Activated CD4-positive, alpha-beta T cell treated with anti-CD3 and anti-CD28 coated beads, Interleukin-2, amount 10 ng/mL, durations not matched to agents 24 days and 14 days (primary cell): ENCODE measurements at regions not wholly inside any gene's neighbourhood (a gene's known extent, or its start where the extent isn't known, plus 50 kb on each side); places are given as distances from the start of the nearest gene placed in this dataset.

Source experiments
- DNase-seq: peaks from one replicate; pipeline ENCODE4 v3.0.0; 2022
- H3K27ac Mint-ChIP-seq: one replicate; pipeline ENCODE4 v1.8.0; 2022; ENCODE audit warnings: mild to moderate bottlenecking, mixed read lengths
- H3K27me3 Mint-ChIP-seq: one replicate; pipeline ENCODE4 v1.8.0; 2022; ENCODE audit warnings: mixed read lengths
- H3K36me3 Mint-ChIP-seq: one replicate; pipeline ENCODE4 v1.8.0; 2022; ENCODE audit warnings: low read depth, mild to moderate bottlenecking, mixed read lengths
- H3K4me1 Mint-ChIP-seq: one replicate; pipeline ENCODE4 v1.8.0; 2021; ENCODE audit warnings: mixed read lengths
- H3K4me3 Mint-ChIP-seq: one replicate; pipeline ENCODE4 v1.8.0; 2022; ENCODE audit warnings: mild to moderate bottlenecking, moderate library complexity, mixed read lengths
- H3K9me3 Mint-ChIP-seq: one replicate; pipeline ENCODE4 v1.8.0; 2021; ENCODE audit warnings: mixed read lengths
- intact Hi-C: fragments of 100-400 bp; cut with micrococcal nuclease; formaldehyde crosslinking; loops from one replicate; pipeline ENCODE4 v1.15.1; 2023

DNA sequence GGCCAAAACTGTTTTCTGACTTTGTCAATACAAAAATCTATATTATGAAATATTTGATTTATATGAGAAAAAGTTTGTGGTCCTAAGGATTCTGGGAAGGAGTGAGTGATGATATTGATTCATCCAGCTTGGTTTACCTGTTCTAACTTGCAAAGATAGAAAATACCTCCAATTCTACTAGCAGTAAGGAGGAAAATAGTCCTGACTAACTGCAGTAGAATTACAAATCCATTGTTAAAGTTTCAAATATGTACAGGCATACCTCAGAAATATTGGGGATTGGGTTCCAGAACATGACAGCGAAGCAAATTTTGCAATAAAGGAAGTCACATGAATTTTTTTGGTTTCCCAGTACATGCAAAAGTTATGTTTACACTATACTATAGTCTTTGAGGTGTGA, 158.8 kb upstream of the CYRIA start:
- intact Hi-C loops: no loop called here
- Mint-ChIP-seq H3K27ac (no peak overlapping the region), H3K4me1 (no peaks in the 10 kb centered on the region), H3K36me3 (no peaks in the 10 kb centered on the region), H3K27me3 (peaks cover 3% of the 10 kb centered on the region), H3K4me3 (no peak overlapping the region), H3K9me3 (no peaks in the 10 kb centered on the region)
- DNase-seq: no peak

DNA sequence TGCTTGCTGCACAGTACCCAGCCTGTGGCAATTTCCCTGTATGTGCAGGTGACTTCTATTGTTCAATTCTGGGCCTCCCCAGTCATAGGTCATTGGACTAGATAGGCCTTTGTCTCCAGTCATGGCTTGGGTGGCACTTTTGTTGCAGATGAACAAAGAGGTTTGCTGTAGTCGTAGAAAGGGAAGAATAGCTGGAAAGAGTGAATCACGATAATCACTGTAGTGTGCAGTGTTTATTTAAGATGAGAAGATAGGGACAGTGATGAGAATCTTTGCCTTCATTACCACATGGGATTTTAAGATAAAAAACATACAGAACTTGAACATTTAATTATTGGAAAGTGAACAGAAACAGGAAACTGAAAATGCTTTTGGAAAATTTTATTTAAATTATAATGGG, 156.1 kb upstream of the CYRIA start:
- no peak for DNase-seq
- H3K4me3 Mint-ChIP-seq: no peak overlapping the region
- intact Hi-C loops: no loop called here
- no peaks in the 10 kb centered on the region for H3K9me3 Mint-ChIP-seq
- H3K36me3 Mint-ChIP-seq: no peaks in the 10 kb centered on the region
- no peaks in the 10 kb centered on the region for H3K4me1 Mint-ChIP-seq
- H3K27ac Mint-ChIP-seq: no peak overlapping the region
- no peaks in the 10 kb centered on the region for H3K27me3 Mint-ChIP-seq

DNA sequence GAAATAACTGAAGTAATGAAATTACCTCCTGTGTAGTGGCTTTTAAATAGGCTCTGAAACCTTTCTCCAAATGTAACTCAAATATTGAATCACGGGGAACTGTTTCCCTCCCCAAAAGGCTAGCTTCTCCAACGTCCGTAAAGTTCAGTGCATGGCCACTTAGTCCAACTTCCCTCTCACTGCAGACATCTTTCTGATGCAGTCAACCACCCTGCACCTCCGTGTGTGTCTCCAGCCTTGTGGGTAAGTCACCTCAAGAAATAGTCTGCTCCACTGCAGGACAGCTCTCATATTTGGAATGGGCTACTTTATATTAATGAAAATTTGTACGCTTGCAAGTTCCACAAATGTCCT, 152.5 kb upstream of the CYRIA start:
- Mint-ChIP-seq H3K9me3 (no peaks in the 10 kb centered on the region), H3K4me1 (no peaks in the 10 kb centered on the region), H3K36me3 (no peaks in the 10 kb centered on the region), H3K4me3 (no peak overlapping the region), H3K27me3 (no peaks in the 10 kb centered on the region), H3K27ac (no peak overlapping the region)
- intact Hi-C loops: no loop called here
- no peak for DNase-seq

DNA sequence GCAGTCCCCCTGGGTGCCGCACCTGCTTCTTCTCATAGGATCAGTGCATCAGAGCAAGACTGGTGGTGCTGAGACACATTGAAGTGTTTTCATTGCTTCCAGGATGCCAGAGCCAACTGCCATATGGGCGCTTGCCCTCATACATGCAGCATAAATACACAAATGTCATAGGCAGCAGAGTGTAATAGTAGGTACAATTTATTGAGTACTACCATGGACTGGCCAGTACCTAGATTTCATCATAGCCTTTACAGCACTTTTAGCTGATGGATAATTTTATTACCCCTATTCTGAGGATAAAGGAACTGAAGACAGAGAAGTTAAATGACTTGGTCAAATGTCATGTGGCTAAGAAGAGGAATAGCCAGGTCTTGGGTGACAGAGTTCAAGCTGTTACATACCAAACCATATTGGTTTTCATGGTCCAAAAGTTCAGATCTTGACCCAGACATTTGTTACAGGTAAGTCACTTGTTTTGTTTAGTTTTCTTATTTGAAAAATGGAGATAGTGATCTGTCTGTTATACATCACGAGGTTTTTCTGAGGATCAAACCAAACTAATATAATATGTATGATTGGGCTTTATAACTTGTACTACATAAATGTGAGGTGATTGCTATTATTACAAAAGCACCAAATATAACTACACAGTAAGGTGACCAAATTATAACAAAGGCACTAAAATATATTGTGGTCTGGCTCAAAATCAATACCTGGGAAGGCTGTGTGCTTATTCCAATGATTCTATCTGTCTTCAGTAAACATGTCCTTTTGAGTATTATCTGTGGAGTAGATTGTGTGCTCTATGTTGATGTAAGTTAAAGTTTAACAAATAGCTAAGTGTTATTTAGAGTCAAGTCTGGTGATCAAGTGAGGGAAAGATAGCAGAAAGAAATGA, 151.9 kb upstream of the CYRIA start:
- Mint-ChIP-seq H3K4me1 (no peaks in the 10 kb centered on the region), H3K36me3 (no peaks in the 10 kb centered on the region), H3K27me3 (no peaks in the 10 kb centered on the region), H3K4me3 (no peak overlapping the region), H3K27ac (no peak overlapping the region), H3K9me3 (no peaks in the 10 kb centered on the region)
- intact Hi-C loops: no loop called here
- no peak for DNase-seq

DNA sequence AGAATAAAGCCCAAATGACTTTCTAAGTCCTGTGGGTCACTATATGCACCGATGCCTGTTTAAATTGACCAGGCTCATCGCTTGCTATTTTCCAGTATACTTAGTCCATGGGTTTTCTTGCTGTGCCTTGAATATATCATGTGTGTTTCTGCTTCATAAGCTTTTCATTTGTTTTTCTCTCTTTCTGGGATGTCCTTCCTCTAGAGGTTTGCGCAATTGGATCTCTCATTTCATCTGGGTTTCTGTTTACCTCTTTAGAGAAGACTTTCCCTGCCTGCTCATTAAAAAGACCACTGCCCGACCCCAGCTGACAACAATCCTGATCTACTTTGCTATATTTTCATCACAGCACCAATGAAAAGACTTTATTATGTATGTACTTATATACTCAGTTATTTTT, 150.9 kb upstream of the CYRIA start:
- intact Hi-C loops: no loop called here
- Mint-ChIP-seq H3K4me3 (no peak overlapping the region), H3K27me3 (no peaks in the 10 kb centered on the region), H3K27ac (no peak overlapping the region), H3K4me1 (no peaks in the 10 kb centered on the region), H3K9me3 (no peaks in the 10 kb centered on the region), H3K36me3 (no peaks in the 10 kb centered on the region)
- no peak for DNase-seq

DNA sequence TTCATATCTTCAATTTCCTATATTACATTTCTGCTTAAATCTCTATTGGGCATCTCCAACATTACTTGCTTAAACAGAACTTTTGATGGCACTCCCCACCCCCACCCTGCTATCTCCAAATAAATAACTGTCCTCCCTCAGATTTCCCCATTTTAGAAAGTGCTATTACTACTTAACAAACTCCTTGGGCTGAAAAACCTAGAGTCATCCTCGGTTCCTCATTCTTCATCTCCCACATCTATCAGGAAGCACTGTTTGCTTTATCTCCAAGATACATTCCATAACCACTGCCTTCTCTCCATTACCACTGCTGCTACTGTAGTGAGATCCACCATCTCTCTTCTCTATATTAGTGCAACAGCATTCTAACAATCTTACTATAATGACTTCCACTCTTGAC, 150.4 kb upstream of the CYRIA start:
- no peaks in the 10 kb centered on the region for H3K27me3 Mint-ChIP-seq
- no peak overlapping the region for H3K27ac Mint-ChIP-seq
- no peak for DNase-seq
- H3K36me3 Mint-ChIP-seq: no peaks in the 10 kb centered on the region
- no peak overlapping the region for H3K4me3 Mint-ChIP-seq
- H3K4me1 Mint-ChIP-seq: no peaks in the 10 kb centered on the region
- intact Hi-C loops: no loop called here
- no peaks in the 10 kb centered on the region for H3K9me3 Mint-ChIP-seq

DNA sequence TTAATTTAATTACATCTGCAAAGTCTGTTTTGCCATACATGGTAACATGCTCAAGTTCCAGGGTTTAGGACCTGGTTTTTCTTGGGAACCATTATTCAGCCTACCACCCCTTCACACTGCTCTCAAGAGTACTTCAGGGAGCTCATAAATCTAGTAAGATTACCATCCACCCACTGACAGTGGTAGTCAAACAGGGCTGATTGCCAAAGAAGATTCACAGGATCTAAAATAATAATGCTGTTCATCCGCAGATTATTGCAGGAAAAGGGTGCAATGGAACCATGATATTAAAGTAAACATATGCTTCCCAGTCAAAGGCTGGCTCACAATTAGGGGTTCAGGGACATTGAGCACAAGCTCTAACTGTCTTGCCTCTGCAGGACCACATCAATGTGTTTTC, 148.0 kb upstream of the CYRIA start:
- Mint-ChIP-seq H3K27ac (no peak overlapping the region), H3K4me3 (no peak overlapping the region), H3K9me3 (no peaks in the 10 kb centered on the region), H3K27me3 (no peaks in the 10 kb centered on the region), H3K4me1 (no peaks in the 10 kb centered on the region), H3K36me3 (no peaks in the 10 kb centered on the region)
- DNase-seq: no peak
- intact Hi-C loops: no loop called here

DNA sequence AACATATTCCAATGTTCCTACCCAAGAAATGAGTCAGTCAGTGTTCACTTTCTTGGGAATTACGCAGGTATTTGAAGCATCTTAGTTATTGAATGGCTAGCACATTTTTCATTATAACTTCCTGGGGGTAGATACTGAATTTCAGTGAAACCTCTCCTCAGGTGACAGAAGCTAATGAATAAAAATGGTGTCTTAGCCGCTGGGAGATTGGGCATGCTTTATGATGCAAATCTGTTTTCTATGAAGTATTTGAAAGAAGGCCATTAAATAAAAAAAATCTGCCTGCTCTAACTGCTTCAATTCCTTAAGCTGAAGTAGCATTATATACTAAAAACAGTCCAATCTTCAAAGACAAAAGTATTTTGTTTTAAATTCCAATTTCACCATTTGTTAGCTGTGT, 132.8 kb upstream of the CYRIA start:
- Mint-ChIP-seq H3K27me3 (no peaks in the 10 kb centered on the region), H3K27ac (no peak overlapping the region), H3K9me3 (no peaks in the 10 kb centered on the region), H3K36me3 (no peaks in the 10 kb centered on the region), H3K4me3 (no peak overlapping the region), H3K4me1 (no peaks in the 10 kb centered on the region)
- no peak for DNase-seq
- intact Hi-C loops: no loop called here

DNA sequence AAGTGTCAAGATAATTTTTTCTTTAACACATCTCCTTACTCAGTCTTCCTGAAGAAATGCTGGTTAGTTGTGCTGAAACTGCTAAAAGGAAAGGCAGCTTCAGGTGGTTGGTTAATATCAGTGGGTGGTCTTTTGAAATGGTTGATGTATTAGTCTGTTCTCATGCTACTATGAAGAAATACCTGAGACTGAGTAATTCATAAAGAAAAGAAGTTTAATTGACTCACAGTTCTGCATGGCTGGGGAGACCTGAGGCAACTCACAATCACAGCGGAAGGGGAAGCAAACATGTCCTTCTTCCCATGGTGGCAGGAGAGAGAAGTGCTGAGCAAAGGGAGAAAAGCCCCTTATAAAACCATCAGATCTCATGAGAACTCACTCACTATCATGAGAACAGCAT, 125.9 kb upstream of the CYRIA start:
- Mint-ChIP-seq H3K36me3 (no peaks in the 10 kb centered on the region), H3K27me3 (no peaks in the 10 kb centered on the region), H3K9me3 (no peaks in the 10 kb centered on the region), H3K4me3 (no peak overlapping the region), H3K27ac (no peak overlapping the region), H3K4me1 (no peaks in the 10 kb centered on the region)
- intact Hi-C loops: no loop called here
- DNase-seq: no peak

DNA sequence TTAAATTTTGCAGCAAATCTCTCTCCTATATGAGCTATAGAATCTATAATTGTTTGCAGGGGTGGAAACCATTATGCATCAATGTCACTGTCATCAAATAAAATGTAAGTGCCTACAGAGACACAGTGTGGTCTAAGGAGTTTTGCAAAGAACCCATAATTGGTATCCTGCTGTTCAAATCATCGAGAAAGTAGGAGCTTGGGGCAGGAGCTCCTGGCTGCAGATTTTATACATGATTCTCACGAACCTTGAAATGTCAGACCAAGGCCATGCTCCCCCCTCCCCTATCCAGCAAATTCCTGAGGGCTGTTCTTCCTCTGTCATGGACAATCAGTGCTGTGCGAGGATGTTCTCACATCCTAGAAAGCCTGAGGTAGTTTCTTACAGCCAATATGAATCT, 119.5 kb upstream of the CYRIA start:
- Mint-ChIP-seq H3K4me1 (no peaks in the 10 kb centered on the region), H3K4me3 (no peak overlapping the region), H3K36me3 (no peaks in the 10 kb centered on the region), H3K9me3 (no peaks in the 10 kb centered on the region), H3K27me3 (no peaks in the 10 kb centered on the region), H3K27ac (no peak overlapping the region)
- intact Hi-C loops: no loop called here
- DNase-seq: no peak

DNA sequence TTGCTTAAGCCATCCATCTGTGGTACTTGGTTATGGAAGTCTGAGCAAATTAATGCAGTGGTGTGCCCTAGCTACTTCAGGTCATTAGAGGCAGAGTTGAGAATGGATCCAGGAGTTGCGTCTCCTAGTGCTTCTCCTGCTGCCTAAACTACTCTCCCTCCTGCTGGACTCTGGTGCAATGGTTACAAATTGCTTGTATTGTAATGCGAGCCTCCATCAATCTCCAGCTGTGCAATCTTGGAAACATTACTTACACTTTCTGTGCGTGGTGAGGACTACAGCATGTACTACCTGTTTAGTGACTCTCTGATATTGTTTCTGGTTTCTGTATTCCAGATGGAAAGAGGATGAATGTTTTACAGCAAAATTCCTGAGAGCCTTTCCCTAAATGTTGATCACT, 119.0 kb upstream of the CYRIA start:
- no peaks in the 10 kb centered on the region for H3K27me3 Mint-ChIP-seq
- no peak overlapping the region for H3K27ac Mint-ChIP-seq
- DNase-seq: no peak
- intact Hi-C loops: no loop called here
- no peaks in the 10 kb centered on the region for H3K4me1 Mint-ChIP-seq
- no peaks in the 10 kb centered on the region for H3K9me3 Mint-ChIP-seq
- H3K4me3 Mint-ChIP-seq: no peak overlapping the region
- H3K36me3 Mint-ChIP-seq: no peaks in the 10 kb centered on the region

DNA sequence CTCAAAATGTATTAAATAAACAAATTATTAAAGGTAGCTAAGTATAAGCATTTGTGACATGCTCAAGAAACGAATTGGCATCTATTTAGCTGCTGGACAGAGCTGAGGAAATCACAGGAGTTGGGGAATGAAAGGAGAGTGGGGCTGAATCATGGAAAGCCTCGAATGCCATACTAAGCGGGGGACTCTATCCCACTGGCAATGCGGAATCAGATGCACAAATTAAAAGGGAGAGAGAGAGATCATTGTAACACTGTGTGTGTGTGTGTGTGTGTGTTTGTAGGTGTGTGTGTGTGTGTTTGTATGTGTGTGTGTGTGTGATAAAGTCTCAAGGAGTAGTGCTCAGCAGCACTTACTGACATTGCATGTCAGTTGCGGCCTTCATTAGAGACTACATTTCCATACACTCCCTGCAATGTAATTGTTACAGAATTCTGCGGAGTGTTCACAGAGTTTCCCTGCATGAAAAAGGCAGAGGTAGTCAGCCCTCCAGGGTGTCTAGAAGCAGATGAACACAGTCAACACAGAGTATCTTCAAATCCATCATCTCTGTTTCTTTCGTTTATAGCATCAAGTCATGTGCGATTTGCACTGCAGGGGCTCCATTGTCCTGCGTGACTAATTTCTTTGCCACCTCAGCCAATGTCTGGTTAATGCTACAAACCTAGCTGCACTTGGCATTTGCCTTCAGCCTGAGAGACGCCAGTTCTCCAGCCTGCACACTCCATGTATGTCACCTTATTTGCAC, 111.7 kb upstream of the CYRIA start:
- H3K4me1 Mint-ChIP-seq: no peaks in the 10 kb centered on the region
- DNase-seq: no peak
- H3K27me3 Mint-ChIP-seq: no peaks in the 10 kb centered on the region
- no peaks in the 10 kb centered on the region for H3K9me3 Mint-ChIP-seq
- intact Hi-C loops: no loop called here
- H3K4me3 Mint-ChIP-seq: no peak overlapping the region
- no peak overlapping the region for H3K27ac Mint-ChIP-seq
- no peaks in the 10 kb centered on the region for H3K36me3 Mint-ChIP-seq

DNA sequence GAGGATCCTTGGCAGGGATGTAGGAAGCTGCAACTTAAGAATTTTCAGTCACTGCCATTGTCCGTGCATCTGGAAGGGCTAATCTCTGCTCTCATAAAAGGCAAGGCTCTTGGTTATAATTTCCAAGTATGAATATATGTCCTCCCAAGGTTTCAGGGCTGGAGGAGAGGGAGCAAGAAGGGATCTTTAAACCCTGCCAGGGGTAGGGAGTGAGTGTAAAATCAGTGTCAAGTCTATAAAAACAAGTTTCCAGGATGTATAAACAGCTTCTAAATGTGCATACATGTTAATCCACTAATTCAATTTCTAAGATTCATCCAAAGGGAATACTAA, 110.2 kb upstream of the CYRIA start:
- no peaks in the 10 kb centered on the region for H3K36me3 Mint-ChIP-seq
- H3K27ac Mint-ChIP-seq: no peak overlapping the region
- H3K9me3 Mint-ChIP-seq: no peaks in the 10 kb centered on the region
- H3K4me3 Mint-ChIP-seq: no peak overlapping the region
- H3K4me1 Mint-ChIP-seq: no peaks in the 10 kb centered on the region
- DNase-seq: no peak
- intact Hi-C loops: no loop called here
- no peaks in the 10 kb centered on the region for H3K27me3 Mint-ChIP-seq

DNA sequence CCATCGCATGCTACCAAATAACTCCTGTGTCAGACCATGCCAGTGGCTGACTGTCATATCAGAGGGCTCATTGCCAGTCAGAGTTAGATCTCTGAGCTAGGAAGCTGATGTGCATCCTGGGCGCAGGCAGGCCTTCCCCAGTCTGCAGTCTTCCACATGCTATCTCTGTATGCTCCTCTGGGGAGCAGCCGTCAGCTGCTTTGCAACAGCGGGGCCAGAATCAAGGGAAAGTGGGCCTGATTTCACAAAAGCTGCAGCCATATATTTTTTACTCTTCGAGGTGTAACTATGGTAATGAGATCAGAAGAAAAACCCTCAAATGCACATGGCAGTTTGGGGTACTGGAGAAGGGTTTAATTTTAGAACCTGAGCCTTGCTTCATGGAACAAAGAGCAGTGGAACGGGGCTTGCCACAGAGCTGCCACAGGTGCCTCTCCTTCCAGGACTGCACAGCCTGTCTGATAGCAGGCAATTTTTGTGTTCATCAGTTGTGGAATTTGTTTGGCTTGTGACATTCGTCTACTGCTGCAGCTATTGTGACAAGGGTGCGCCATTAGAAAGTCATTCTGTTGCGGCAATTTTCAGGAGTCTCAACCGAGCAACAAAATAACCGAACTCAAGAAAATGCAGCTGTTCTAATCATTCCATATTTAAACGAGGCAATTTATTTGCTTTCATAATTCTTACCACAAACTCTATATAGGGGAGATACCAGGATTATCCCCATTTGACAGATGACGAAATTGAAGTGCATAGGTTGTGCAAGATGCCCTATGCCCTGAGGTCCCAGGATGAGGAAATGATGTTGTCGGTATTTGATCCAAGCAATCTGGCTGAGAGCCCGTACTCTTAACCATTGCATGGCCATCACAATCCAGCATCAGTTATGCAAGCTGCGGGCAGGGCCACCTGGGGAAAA, 109.6 kb upstream of the CYRIA start:
- no peak overlapping the region for H3K4me3 Mint-ChIP-seq
- no peaks in the 10 kb centered on the region for H3K4me1 Mint-ChIP-seq
- DNase-seq: no peak
- intact Hi-C loops: loop anchor here (5.0 kb wide), 1 partner anchor 537 kb away; no protein-coding TSS in a partner anchor
- no peak overlapping the region for H3K27ac Mint-ChIP-seq
- H3K9me3 Mint-ChIP-seq: no peaks in the 10 kb centered on the region
- no peaks in the 10 kb centered on the region for H3K27me3 Mint-ChIP-seq
- no peaks in the 10 kb centered on the region for H3K36me3 Mint-ChIP-seq
